NK-92 (cell line): ENCODE measurements at regions not wholly inside any gene's neighbourhood (a gene's known extent, or its start where the extent isn't known, plus 50 kb on each side); places are given as distances from the start of the nearest gene placed in this dataset.

Experiments used
- DNase-seq: peaks from one replicate; lab custom pipeline; 2025; ENCODE audit not compliant: unreplicated experiment; lab: John Stamatoyannopoulos, UW

DNA sequence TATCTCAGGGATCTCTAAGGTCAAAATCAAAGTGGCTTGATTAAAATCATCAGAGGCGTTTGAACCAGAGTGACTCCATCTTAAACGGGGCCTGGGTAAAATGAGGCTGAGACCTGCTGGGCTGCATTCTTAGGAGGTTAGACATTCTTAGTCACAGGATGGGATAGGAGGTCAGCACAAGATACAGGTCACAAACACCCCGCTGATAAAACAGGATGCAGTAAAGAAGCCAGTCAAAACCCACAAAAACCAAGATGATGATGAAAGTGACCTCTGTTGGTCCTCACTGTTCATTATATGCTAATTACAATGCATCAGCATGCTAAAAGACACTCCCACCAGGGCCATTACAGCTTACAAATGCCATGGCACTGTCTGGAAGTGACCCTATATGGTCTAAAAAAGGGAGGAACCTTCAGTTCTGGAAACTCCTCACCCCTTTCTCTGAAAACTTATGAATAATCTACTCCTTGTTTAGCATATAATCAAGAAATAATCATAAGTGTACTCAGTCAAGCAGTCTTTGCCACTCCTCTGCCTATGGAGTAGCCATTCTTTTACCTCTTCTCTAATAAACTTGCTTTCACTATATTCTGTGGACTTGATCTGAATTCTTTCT is 143.3 kb upstream of the SLCO3A1 start:
- no peak for DNase-seq

DNA sequence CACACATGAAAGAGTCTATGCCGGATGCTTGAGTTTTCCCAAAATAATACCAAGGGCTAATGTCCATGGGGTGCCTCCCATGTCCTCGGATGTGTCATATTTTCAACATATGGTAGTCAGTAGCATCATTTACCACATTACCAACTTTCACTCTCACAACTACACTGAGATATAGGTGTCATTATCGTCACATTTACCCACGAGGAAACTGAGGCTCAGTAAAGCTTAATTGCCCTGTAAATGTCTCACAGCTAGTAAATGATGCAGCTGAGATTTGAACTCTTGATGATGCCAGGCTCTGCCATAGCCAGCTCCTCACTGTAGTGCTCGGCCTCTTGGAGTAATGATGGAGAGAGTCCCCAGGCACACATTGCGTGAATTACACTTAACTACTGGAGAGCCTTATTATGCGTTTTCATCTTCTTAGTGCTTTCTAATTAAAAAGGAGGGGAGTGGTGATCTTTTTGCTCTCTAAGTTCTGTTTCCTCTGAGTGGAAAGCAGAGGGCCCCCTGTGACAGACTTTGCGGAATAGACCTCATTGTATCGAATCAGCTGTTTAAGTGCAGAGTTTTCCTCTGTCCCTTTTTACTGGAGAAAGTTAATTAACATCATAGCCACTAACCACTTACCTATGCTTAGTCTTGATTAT is 142.0 kb upstream of the SLCO3A1 start:
- DNase-seq: no peak

DNA sequence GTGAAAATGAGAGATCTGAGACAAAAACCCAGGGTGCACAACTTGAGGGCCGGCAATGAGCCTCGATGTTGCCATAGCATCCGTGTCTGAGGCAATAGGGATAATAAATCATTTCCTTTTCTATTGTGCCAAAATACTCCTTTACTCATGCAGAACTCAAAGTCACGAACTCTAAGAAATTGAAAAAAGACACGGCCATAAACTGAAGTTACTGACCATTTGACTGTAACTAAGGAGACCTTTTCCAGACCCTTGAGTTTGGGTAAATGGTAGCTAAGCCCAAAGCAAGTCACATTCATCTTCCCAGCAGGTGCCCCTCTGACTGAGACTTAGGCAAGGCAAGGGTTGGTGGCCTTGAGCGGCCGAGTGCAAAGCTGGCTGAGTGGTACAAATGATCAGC is 141.2 kb upstream of the SLCO3A1 start:
- no peak for DNase-seq

DNA sequence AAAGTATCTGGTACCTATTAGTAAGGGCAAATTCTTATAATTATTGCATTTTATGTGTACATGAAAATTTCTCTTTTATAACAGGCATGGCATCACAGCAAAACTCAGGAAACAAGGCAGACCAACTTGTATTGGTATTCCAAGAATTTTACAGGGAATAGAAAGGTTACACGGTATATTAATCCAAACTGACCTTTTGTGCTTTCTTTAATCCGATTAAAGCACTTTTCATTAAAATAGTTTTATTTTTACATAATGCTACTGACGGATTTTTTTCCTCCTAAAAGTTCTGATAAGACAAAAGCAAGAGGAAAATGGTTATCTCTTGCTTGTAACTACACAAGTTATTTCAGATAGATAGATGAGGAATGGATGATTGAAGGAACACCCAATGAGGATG is 137.0 kb upstream of the SLCO3A1 start:
- no peak for DNase-seq

DNA sequence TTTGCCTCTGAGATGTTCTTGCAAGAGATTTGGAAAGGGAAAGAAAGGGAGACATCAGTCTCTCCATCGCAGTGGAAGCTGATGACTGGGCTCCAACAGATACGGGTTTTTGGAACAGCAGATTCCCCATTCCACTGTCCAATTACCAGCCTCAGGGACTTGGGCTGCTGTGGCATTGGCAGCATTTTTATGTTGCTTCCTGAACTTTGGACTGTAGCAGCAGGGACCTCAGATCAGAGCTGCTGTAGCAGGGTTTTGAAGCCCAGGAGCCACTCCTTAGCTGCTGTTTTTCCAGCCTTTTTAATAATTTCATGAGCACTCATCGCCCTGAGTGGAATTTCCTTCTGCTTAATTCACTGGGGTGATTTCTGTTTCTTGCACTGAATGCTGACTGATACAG is 135.7 kb upstream of the SLCO3A1 start:
- no peak for DNase-seq

DNA sequence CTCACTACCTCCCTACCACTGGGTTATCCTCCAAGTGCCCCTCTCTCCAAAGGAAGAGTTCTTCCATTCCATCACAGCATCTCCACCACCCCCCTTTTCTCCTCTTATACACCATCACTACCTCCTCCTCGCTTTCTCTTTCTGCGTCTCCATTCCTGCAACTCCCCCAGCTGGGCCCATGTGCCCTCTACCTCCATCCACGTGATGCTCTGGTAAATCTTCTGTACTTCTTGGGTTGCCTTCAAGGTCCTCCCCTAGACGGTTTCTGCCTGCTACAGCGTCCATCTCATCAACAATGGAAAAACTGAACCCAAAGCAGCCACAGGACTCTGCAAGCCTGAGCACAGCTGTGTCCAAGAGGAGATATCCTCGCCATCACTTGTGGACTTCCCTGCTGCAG is 129.5 kb upstream of the SLCO3A1 start:
- DNase-seq: no peak

DNA sequence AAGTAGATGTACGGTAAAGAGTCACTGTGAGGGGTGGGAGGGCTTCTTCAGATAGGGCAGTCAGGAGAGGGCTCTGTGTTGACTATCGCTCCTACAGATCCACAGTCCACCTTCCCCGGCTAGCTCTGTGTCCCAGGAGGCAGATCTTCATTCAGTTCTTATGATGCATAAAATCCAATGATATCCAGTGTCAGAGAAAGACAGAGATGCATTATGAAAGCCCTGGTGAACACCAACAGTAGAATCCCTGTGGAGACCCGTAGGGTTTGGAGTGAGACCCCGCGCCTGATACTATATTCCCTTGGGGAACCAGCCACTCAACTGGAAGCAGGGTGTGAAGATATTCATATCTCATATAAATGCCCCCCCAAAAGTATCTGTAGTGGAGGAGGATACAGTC is 119.8 kb upstream of the SLCO3A1 start:
- DNase-seq: no peak

DNA sequence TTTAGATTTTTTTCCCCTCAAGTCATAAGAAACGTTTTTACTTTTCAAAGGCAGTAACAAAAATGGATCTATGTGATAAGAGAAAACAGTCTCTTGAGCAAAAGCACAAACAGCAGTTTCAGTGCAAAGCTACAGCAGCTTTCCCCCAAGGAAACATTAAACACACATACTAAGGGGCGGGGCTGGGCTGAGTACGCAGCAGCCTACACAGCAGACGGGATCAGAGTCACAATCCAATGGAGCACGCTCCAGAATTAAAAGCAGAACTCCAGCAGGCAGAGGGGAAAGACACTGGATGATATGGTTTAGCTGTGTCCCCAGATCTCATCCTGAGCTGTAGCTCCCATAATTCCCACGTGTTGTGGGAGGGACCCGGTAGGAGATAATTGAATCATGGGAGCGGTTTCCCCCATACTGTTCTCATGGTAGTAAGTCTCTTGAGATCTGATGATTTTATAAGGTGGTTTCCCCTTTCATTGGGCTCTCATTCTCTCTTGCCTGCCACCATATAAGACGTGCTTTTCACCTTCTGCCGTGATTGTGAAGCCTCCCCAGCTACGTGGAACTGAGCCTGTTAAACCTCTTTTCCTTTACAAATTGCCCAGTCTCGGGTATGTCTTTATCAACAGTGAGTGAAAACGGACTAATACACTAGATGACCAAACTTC is 116.2 kb upstream of the SLCO3A1 start:
- DNase-seq: no peak

DNA sequence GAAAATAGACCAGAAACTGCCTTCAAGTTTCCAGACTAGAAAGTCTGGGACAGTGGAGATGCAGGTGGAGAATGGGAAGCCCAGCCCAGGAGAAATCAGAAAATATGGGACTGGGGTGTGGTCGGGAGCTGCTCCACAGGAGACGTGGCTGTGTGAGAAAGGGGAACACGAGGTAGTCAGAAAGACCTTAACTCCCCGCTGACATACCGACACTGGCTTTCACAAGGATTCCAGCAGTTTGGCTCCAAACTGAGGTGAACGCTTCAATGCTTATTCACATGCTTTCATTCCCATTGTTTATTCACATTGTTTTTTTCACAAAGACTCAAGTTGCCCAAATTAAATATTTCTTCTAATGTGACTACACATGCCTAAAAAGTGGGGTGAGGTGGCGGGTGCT is 111.5 kb upstream of the SLCO3A1 start:
- DNase-seq: no peak

DNA sequence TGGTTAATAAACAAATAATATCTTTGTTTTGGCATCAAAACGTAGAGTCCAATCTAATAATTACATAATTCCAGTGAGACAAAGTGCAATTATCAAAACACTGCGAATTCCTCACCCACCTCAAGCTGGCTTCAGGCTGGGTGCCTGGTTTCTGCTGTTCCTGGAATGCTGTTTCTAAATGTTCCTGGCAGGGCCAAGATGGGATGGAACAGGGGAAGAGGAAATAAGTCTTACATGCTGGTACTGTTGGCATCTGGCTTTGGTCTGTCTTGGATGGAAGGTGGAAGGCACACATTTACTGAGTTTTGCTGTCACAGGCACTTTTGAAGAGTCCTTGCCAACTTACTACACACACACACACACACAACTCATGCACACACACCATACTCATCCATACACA is 101.9 kb upstream of the SLCO3A1 start:
- DNase-seq: no peak

DNA sequence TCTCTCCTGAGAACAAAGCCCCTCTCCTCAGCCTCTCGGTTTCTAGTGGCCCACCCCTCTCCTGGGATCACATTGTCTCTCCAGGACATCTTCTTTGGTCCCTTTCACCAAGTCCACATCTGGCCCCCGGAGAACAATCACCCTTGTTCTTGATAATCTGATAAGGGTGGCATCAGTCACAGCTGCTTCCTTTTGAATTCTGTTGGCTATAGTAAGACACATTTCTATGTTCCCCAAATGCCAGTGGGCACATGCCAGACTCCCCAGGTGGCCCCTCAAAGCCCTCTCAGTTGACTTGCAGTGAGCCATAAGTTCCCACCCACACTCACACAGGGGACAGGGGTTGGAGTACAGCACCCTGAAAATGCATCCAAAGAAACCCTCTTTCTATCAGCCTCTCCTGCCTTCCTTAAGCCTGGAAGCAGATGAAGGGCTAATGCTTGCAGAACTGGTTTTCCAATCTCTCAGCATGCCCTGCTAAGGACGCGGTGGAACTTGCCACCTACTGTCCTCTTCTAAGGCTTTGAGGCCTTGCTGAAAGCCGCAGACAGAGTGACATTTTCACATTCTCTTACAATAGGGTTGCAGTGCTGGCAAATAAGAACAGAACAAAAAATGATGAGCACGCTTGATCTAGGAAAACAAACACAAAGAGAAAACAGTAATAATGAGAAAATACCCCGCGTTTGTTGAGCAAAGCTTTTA is 101.3 kb upstream of the SLCO3A1 start:
- no peak for DNase-seq

DNA sequence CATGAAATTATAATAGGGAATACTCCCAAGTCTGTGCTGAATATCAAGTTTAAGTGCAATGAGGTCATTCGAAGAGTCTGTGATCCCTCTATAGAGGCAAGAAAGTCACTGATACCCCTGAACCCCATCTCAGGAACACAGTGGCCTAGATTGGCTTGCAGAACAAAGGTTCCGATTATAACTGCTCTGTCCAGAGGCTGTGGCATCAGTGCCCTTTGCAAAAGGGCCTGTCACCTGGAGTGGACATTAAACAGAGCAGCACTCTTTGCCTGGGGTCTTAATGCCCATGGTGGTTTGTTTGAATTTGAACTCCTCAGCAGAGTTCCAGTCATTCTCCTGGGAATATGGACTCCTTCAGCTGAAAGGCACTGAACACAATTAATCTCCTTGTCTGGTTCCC is 93.9 kb upstream of the SLCO3A1 start:
- DNase-seq: no peak

DNA sequence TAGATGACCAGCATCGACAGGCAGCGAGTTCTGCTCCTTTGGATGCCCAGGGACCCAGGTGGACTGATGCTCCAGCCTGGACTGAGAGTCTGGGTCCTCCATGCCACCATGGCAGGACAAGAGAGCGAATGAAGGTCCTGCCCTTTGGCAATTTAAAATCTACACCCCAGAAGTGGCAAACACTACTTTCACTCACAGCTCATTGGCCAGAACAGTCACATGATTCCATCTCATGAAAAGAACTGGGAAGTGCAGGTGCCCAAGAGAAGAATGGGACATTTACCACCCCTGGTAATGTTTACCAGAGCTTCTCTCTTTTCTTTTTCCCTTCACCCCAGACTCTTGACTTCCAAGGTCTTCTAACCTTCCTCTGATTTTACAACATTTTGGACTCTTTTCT is 87.8 kb upstream of the SLCO3A1 start:
- no peak for DNase-seq

DNA sequence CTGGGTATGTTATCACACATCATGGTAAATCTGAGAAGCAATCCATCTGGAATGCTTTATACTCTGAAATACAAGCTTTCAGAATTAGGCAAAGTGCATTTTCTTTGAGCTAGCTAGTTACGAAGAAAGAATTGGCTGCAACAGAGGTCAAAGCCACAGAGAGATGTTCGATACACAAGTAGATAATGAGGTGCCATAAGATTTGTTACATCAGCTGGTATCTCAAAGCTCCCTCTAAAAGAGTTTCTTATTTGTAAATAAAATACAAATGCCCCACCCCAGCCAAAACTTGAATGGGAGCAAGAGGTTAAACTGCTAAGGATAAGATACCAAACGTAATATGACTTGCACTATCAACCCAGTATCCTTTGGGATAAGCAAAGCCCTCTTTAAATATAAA is 84.0 kb upstream of the SLCO3A1 start:
- no peak for DNase-seq

DNA sequence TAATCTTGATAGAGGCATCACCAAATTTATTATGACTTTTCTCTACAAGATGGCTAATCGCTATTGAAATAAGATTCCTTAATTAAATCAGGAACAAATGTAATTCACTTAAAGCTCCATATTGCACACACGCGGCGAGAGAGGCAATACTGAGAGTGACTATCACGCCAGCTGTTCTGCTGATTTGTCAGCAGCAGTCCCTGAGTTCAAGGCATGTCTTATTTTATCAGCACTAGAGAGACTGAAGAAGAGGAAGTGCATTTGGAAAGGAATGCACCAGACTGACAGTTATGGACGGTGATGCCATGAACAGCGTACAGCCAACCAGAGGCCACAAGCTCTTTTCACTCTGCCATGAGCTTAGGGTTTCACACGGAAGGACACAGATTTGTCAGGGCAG is 83.6 kb upstream of the SLCO3A1 start:
- DNase-seq: no peak

DNA sequence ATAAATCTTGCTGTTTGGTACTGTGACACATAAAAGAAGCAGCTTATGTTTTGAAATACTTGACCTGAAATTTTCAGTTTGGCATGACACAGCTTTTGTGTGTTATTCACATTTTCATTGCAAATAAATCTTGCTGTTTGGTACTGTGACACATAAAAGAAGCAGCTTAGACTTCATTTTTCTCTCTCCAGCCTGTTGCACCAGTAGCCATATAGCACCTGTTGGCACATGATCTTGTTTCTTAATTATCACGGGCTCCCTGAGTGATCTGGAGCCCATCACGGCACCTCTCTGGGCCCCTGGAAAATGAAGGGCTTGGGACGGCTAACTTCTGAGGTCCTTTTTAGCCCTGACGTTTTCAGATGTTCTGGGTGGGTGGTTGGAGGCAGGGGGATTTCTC is 77.4 kb upstream of the SLCO3A1 start:
- no peak for DNase-seq

DNA sequence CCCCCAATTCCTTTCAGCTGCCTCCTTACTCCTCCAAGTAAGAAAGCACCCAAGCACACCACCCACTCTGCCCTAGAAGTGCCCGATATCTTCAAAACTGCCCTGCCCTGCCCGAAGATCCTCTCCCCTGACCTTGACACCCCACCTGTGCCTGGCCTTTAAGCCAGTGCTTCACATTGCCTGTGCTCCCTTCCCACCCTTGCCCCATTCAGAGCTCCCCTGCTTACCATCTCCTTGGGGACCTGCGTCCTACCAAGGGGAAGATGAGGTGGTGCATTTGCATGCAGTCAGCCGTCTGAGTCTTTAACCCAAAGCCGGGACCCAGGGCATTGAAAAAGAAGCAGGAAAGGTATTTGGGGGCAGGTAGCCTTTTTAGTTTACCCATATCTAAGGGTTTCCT is 73.5 kb upstream of the SLCO3A1 start:
- no peak for DNase-seq

DNA sequence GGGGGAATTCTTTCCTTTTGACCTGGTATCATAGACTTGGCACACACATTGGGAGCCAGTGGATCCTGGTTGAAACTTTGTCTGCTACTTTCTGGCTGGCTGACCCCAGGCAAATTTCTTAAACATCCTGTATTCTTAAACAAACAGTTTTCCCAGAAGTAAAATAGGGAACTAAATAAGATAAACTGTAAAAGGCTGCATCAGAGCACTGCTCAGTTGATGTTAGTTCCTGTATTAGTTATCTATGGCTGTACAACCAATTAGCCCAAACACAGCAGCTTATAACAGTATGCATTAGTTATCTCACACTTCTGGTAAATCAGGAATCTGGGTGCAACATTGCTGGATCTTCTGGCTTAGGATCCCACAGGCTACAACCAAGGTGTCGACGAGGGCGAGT is 73.1 kb upstream of the SLCO3A1 start:
- DNase-seq: no peak

DNA sequence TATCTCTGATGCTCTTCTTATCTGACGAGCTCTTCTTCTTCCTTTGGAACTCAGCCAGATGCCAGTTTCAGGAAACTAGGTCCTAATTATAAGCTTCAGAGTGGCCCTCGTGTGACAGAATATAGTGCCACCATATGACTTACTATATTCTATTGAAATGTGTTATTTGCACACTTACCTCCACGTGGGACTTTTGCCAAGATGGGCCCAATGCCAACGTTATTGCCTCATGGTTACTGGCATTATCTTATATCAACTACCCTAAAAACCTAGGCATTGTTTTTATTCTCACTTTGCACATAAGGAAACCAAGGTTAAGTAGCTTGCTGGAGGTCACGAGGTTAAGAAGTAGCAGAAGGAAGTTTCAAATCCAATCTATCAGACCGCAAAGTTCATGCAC is 71.3 kb upstream of the SLCO3A1 start:
- DNase-seq: no peak

DNA sequence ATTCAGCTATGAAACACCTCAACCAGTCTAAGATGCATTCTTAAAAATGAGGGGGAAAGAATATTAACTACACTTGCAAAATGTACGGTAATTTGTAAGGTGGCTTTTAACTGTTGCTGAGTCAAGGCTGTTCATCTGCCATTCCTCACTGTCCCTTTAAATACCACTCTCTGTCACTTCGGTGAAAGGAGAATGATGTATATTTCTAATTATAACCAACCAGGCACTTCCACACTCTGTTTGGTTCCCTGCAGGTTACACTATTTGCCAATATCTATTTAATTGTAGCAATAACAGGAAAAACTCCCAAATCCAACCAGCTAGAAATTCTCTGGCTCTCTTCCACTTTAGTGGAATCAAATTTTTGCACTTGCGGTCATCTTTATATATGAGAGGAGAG is 70.5 kb upstream of the SLCO3A1 start:
- DNase-seq: no peak

DNA sequence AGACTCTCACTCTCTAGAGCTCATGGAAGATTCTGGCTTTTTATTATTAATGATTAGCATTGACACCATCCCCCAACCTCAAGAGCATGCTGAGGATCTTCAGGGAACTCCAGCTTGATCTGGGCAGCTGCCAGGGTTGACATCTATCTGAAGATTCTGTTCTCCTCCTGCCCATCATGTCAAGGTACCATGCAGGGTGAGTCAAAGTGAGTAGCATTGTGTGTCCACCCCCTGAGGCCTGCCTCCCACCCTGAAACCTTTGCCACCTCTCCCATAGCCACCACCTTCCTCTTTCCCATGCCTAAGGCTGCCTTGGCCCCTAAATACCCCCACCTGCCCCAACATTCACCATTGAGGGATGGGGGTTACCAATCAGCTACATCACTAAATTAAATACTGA is 70.1 kb upstream of the SLCO3A1 start:
- no peak for DNase-seq
